ENCODE measurements at regions not wholly inside any gene's neighbourhood (a gene's known extent, or its start where the extent isn't known, plus 50 kb on each side); places are given as distances from the start of the nearest gene placed in this dataset.

DNA sequence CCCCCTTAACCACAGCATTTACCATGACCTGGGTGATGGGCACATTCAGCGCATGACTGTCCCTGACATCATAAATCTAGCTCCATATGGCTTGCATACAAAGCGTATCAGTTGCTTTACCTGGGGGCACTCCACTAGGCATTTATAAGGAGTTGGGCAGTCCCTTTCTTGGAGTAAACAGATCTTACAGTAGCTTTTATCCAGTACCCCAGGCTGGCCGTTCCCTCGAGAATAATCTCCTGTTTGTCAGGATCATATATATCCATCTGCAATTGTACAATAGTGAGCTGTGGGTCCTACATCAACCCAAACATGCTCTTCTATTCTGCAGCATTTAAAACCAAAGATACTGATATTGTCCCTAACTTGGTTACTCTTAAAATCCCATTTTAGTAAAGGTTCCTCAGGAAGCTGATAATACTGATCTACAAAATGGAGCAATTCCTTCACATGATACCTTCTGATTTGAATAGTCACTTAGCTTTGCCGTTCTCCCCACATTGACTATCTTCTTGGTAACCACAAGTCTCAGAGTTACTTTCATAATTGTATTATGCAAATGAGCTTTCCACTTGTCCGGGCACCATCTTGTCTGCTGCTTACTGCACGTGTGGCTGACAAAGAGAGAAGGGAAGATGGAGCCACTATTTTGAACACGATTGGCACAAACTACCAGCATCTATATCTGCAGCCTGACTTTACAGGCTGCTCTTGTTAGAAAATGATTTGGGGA lies 205.0 kb downstream of the CWF19L2 start:
- Histone ChIP-seq H3K27me3 (ENCODE audit: insufficient read depth, low read length, poor library complexity) (no peaks in the 10 kb centered on the region), H3K9me3 (ENCODE audit: insufficient read depth, low read length, severe bottlenecking) (no peaks in the 10 kb centered on the region), H3K79me2 (ENCODE audit: insufficient read depth, low read length) (no peaks in the 10 kb centered on the region), H3K9ac (ENCODE audit: low read depth, low read length) (no peak overlapping the region), H2AFZ (ENCODE audit: low read depth, low read length) (no peak overlapping the region), H3K4me3 (ENCODE audit: low read depth in 1 of 2, low read length in 2 of 2) (no peak overlapping the region), H3K36me3 (ENCODE audit: insufficient read depth, low read length) (no peaks in the 10 kb centered on the region), H4K20me1 (ENCODE audit: insufficient read depth, low read length) (no peaks in the 10 kb centered on the region), H3K4me1 (ENCODE audit: insufficient read depth, low read length) (no peaks in the 10 kb centered on the region), H3K4me2 (ENCODE audit: insufficient read depth, low read length) (no peak overlapping the region), H3K27ac (ENCODE audit: low read length) (no peak overlapping the region)
- TF ChIP-seq EZH2 (IDR thresholded peaks at IDR 0.05; ENCODE audit: borderline replicate concordance, low read depth, low read length, severe bottlenecking), result no peak
- TF ChIP-seq, protein P1, sequence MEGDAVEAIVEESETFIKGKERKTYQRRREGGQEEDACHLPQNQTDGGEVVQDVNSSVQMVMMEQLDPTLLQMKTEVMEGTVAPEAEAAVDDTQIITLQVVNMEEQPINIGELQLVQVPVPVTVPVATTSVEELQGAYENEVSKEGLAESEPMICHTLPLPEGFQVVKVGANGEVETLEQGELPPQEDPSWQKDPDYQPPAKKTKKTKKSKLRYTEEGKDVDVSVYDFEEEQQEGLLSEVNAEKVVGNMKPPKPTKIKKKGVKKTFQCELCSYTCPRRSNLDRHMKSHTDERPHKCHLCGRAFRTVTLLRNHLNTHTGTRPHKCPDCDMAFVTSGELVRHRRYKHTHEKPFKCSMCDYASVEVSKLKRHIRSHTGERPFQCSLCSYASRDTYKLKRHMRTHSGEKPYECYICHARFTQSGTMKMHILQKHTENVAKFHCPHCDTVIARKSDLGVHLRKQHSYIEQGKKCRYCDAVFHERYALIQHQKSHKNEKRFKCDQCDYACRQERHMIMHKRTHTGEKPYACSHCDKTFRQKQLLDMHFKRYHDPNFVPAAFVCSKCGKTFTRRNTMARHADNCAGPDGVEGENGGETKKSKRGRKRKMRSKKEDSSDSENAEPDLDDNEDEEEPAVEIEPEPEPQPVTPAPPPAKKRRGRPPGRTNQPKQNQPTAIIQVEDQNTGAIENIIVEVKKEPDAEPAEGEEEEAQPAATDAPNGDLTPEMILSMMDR (IDR thresholded peaks at IDR 0.05; ENCODE audit: borderline replicate concordance, extremely low read depth, low read length, poor library complexity, severe bottlenecking), result no peak
- DNase-seq (no peak), ATAC-seq (ENCODE audit: insufficient read depth, low read depth) (no peak; the same call in 2 of the 3 replicates)

- no peak for ATAC-seq (ENCODE audit: insufficient read depth, low read depth)
- Histone ChIP-seq H3K9me3 (ENCODE audit: insufficient read depth, low read length, severe bottlenecking) (no peaks in the 10 kb centered on the region), H2AFZ (ENCODE audit: low read depth, low read length) (no peak overlapping the region), H3K9ac (ENCODE audit: low read depth, low read length) (no peak overlapping the region), H3K79me2 (ENCODE audit: insufficient read depth, low read length) (no peaks in the 10 kb centered on the region), H3K36me3 (ENCODE audit: insufficient read depth, low read length) (no peaks in the 10 kb centered on the region), H4K20me1 (ENCODE audit: insufficient read depth, low read length) (no peaks in the 10 kb centered on the region), H3K27me3 (ENCODE audit: insufficient read depth, low read length, poor library complexity) (no peaks in the 10 kb centered on the region), H3K4me1 (ENCODE audit: insufficient read depth, low read length) (no peaks in the 10 kb centered on the region), H3K27ac (ENCODE audit: low read length) (no peak overlapping the region), H3K4me2 (ENCODE audit: insufficient read depth, low read length) (no peak overlapping the region), H3K4me3 (ENCODE audit: low read depth in 1 of 2, low read length in 2 of 2) (no peak overlapping the region)
- no peak for DNase-seq
- TF ChIP-seq, protein P1 (IDR thresholded peaks at IDR 0.05; ENCODE audit: borderline replicate concordance, extremely low read depth, low read length, poor library complexity, severe bottlenecking), result no peak
- TF ChIP-seq EZH2 (IDR thresholded peaks at IDR 0.05; ENCODE audit: borderline replicate concordance, low read depth, low read length, severe bottlenecking), result no peak
Measured at GRCh38 chr11:107251298-107251697, 206.3 kb downstream of the CWF19L2 start.

DNA sequence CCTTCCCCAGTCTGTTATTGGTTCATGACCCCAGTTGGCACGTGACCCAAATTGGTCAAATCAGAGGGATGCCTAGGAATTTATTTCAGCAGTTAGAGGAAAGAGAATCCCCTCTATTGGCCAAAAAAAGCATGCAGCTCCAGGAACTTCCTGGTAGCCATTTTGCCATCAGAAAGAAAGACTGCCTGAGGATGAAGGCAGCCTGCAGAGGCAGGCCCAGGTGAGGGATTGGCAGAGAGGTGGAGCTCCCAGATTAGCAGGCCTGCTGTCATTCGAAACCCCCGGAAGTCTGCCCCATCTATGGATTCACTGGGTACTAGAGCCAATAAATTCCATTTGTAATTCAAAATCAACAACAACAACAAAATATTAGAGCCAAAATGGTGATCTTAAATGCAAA lies 207.6 kb downstream of the CWF19L2 start:
- Histone ChIP-seq H4K20me1 (ENCODE audit: insufficient read depth, low read length) (no peaks in the 10 kb centered on the region), H3K4me2 (ENCODE audit: insufficient read depth, low read length) (no peak overlapping the region), H3K9ac (ENCODE audit: low read depth, low read length) (no peak overlapping the region), H3K9me3 (ENCODE audit: insufficient read depth, low read length, severe bottlenecking) (no peaks in the 10 kb centered on the region), H3K79me2 (ENCODE audit: insufficient read depth, low read length) (no peaks in the 10 kb centered on the region), H3K27me3 (ENCODE audit: insufficient read depth, low read length, poor library complexity) (no peaks in the 10 kb centered on the region), H3K36me3 (ENCODE audit: insufficient read depth, low read length) (no peaks in the 10 kb centered on the region), H3K27ac (ENCODE audit: low read length) (no peak overlapping the region), H3K4me1 (ENCODE audit: insufficient read depth, low read length) (no peaks in the 10 kb centered on the region), H3K4me3 (ENCODE audit: low read depth in 1 of 2, low read length in 2 of 2) (no peak overlapping the region), H2AFZ (ENCODE audit: low read depth, low read length) (peak overlapping the region; percentile 25; the same call in 1 of the 2 replicates)
- no peak for DNase-seq
- no peak for TF ChIP-seq EZH2 (IDR thresholded peaks at IDR 0.05; ENCODE audit: borderline replicate concordance, low read depth, low read length, severe bottlenecking)
- TF ChIP-seq, protein P1 (IDR thresholded peaks at IDR 0.05; ENCODE audit: borderline replicate concordance, extremely low read depth, low read length, poor library complexity, severe bottlenecking), result no peak
- ATAC-seq (ENCODE audit: insufficient read depth, low read depth), result no peak
